Endothelial cell (in vitro differentiated cells): ENCODE measurements at regions not wholly inside any gene's neighbourhood (a gene's known extent, or its start where the extent isn't known, plus 50 kb on each side); places are given as distances from the start of the nearest gene placed in this dataset.
A peak's percentile ranks its signal among the peaks of the same experiment; 100 is the strongest.

ENCODE experiments used
- DNase-seq: peaks from one replicate; pipeline ENCODE4 v3.0.0; 2021; ENCODE audit warnings: low spot score
- H3K27ac Mint-ChIP-seq: one replicate; pipeline ENCODE4 v1.8.0; 2021; ENCODE audit warnings: mixed read lengths, inconsistent platforms; ENCODE audit not compliant: unreplicated experiment
- H3K27me3 Mint-ChIP-seq: one replicate; pipeline ENCODE4 v1.8.0; 2021; ENCODE audit warnings: mild to moderate bottlenecking, moderate library complexity, mixed read lengths, inconsistent platforms; ENCODE audit not compliant: unreplicated experiment
- H3K36me3 Mint-ChIP-seq: one replicate; pipeline ENCODE4 v1.8.0; 2021; ENCODE audit warnings: mild to moderate bottlenecking, low read depth, mixed read lengths, inconsistent platforms; ENCODE audit not compliant: unreplicated experiment
- H3K4me1 Mint-ChIP-seq: one replicate; pipeline ENCODE4 v1.8.0; 2021; ENCODE audit warnings: mild to moderate bottlenecking, mixed read lengths, inconsistent platforms; ENCODE audit not compliant: unreplicated experiment
- H3K4me3 Mint-ChIP-seq: one replicate; pipeline ENCODE4 v1.8.0; 2021; ENCODE audit warnings: mild to moderate bottlenecking, mixed read lengths, inconsistent platforms; ENCODE audit not compliant: unreplicated experiment
- H3K9me3 Mint-ChIP-seq: one replicate; pipeline ENCODE4 v1.8.0; 2021; ENCODE audit warnings: mixed read lengths, inconsistent platforms; ENCODE audit not compliant: unreplicated experiment
- CTCF ChIP-seq: fragments of 200-600 bp; sonication (generic); IDR thresholded peaks from one replicate; pipeline ENCODE4 v1.5.0; 2021; ENCODE audit warnings: antibody characterized with exemption; ENCODE audit not compliant: unreplicated experiment

GRCh38 chr11:95717314-95717713 lies 72.3 kb downstream of the FAM76B start:
- H3K9me3 Mint-ChIP-seq: no peaks in the 10 kb centered on the region
- no peak for DNase-seq
- H3K27me3 Mint-ChIP-seq: no peaks in the 10 kb centered on the region
- no peaks in the 10 kb centered on the region for H3K36me3 Mint-ChIP-seq
- TF ChIP-seq CTCF: no peak
- H3K4me3 Mint-ChIP-seq: no peak overlapping the region
- peaks cover 48% of the 10 kb centered on the region for H3K4me1 Mint-ChIP-seq
- peak overlapping the region; percentile 85 for H3K27ac Mint-ChIP-seq

DNA sequence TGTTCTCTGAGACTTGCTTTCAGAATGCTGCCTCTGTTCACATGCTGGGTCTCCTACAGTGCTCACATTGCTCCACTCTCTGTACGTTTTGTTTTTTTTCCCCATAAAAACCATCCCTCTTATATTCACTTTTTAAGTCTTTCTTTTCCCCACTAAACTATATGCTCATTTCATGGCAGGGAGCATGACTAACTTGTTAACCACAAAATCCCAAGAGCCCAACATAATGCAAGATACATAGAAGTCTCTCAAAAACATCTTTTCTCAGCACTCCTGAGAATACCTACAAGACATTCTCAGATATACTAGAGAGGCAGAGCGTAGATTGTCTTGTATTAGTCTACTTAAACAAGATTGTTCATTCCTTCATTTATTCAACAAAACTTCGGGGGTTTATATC lies 73.3 kb downstream of the FAM76B start:
- Mint-ChIP-seq H3K4me3 (peak overlapping the region; percentile 9), H3K27me3 (no peaks in the 10 kb centered on the region), H3K36me3 (no peaks in the 10 kb centered on the region), H3K9me3 (no peaks in the 10 kb centered on the region), H3K27ac (peak overlapping the region; percentile 95), H3K4me1 (peaks cover 48% of the 10 kb centered on the region)
- TF ChIP-seq CTCF: no peak
- no peak for DNase-seq

GRCh38 chr11:95715777-95716241 lies 73.8 kb downstream of the FAM76B start:
- H3K27me3 Mint-ChIP-seq: no peaks in the 10 kb centered on the region
- DNase-seq: peak; percentile 6
- peaks cover 48% of the 10 kb centered on the region for H3K4me1 Mint-ChIP-seq
- H3K4me3 Mint-ChIP-seq: peak overlapping the region; percentile 48
- H3K36me3 Mint-ChIP-seq: no peaks in the 10 kb centered on the region
- H3K9me3 Mint-ChIP-seq: no peaks in the 10 kb centered on the region
- TF ChIP-seq CTCF: no peak
- peak overlapping the region; percentile 95 for H3K27ac Mint-ChIP-seq

DNA sequence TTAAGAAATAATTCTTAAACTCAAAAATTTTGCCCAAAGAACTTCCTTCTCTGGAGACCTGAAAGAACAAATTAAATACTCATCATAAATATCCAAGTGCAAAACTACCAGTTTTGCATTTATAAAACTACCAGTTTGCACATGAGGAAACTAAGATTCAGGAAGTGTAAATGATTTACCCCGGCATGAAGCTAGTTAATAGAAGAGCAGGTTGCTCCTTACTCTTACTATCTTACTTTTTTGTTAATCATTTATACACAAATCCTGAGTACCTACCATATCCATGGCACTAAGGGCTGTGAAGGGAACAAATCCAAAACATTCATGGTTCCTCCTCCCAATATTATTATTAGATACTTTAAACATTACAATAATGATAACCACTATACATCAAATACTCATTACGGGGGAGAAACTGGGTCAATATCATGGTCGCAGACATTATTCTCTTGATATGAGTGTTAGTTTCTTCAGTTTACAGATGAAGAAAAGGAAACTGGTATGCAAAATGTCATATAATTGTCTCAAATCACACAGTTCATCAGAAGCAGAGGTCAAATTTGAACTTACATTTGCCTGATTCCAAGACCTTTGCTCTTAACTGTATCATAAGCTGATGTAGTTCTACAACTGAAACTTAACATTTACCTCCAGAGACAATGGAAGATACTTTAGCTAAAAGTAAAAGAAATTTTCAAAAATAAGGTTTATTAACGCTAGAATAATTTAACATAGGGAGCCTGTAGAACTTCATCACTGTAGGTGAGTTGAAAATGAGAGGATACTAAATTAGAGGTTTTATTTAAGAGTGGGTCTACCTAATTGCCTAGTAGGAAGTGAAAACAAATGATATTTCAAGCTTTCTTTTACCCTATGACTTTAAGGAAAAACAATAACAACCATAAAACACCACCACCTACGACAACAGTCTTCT lies 74.5 kb downstream of the FAM76B start:
- Mint-ChIP-seq H3K9me3 (no peaks in the 10 kb centered on the region), H3K27me3 (no peaks in the 10 kb centered on the region), H3K27ac (peak overlapping the region; percentile 95), H3K36me3 (no peaks in the 10 kb centered on the region), H3K4me3 (no peak overlapping the region), H3K4me1 (peaks cover 43% of the 10 kb centered on the region)
- TF ChIP-seq CTCF: no peak
- DNase-seq: no peak

GRCh38 chr11:95713428-95713827 lies 76.2 kb downstream of the FAM76B start:
- Mint-ChIP-seq H3K9me3 (no peaks in the 10 kb centered on the region), H3K27me3 (no peaks in the 10 kb centered on the region), H3K27ac (no peak overlapping the region), H3K4me1 (peaks cover 32% of the 10 kb centered on the region), H3K4me3 (no peak overlapping the region), H3K36me3 (no peaks in the 10 kb centered on the region)
- no peak for DNase-seq
- no peak for TF ChIP-seq CTCF
